Gastrocnemius medialis (tissue), 4 donors: ENCODE measurements at regions not wholly inside any gene's neighbourhood (a gene's known extent, or its start where the extent isn't known, plus 50 kb on each side); places are given as distances from the start of the nearest gene placed in this dataset.

ENCODE experiments used
- ATAC-seq, 2 donors: fragments of 150-250 bp; one replicate each; pipeline ENCODE4 v1.9.1; 2016
- DNase-seq, 2 donors: peaks; one replicate each; pipeline ENCODE4 v3.0.0-alpha.2; 2019
- H3K27ac ChIP-seq, 4 donors: fragments of 200-600 bp; sonication (generic); 1 replicate in 1 of 4; 2 replicates in 3 of 4; pipeline ENCODE4 v1.5.1; 2016 to 2018; ENCODE audit warnings: mild to moderate bottlenecking in 2 of 4, moderate library complexity in 1 of 4
- H3K27me3 ChIP-seq, 3 donors: fragments of 200-600 bp; sonication (generic) in 2 of 3; 1 replicate in 1 of 3; 2 replicates in 2 of 3; pipeline versions ENCODE4 v1.5.1 to v1.6.0; 2016 to 2019; ENCODE audit warnings: mild to moderate bottlenecking in 1 of 3, moderate library complexity in 1 of 3
- H3K36me3 ChIP-seq, 2 donors: fragments of 200-600 bp; sonication (generic) in 1 of 2; one replicate each; pipeline ENCODE4 v1.5.1; 2017 to 2018
- H3K4me1 ChIP-seq, 2 donors: fragments of 200-600 bp; sonication (generic) in 1 of 2; one replicate each; pipeline ENCODE4 v1.5.1; 2016 to 2017; ENCODE audit warnings: mild to moderate bottlenecking in 2 of 2
- H3K4me3 ChIP-seq, 4 donors: fragments of 200-600 bp; sonication (generic) in 3 of 4; 1 replicate in 1 of 4; 2 replicates in 3 of 4; pipeline ENCODE4 v1.5.1; 2016 to 2019; ENCODE audit warnings: mild to moderate bottlenecking in 2 of 4
- H3K9me3 ChIP-seq, 3 donors: fragments of 200-600 bp; sonication (generic) in 2 of 3; 1 replicate in 1 of 3; 2 replicates in 2 of 3; pipeline ENCODE4 v1.5.1; 2016 to 2019
- POLR2A ChIP-seq, 2 donors: fragments of 450-650 bp; IDR thresholded peaks; one replicate each; pipeline ENCODE4 v1.6.1; 2017; ENCODE audit warnings: antibody characterized with exemption in 2 of 2, mild to moderate bottlenecking in 2 of 2, moderate library complexity in 2 of 2
- in situ Hi-C, 4 donors: fragments of 200-750 bp; cut with MboI; loops; one replicate each; pipeline versions ENCODE4 v1.15.0 to v1.8.0; 2017; ENCODE audit warnings: low sequenced_read_pairs in 4 of 4
- intact Hi-C: fragments of 100-400 bp; cut with DNase I; formaldehyde crosslinking; loops from one replicate; pipeline ENCODE4 v1.15.1; 2023; ENCODE audit warnings: low total_unique reads
- TF ChIP-seq, protein P1 (sequence below), 5 experiments: fragments of 450-650 bp in 3 of 5; fragments of 200-600 bp in 2 of 5; sonication (generic) in 2 of 5; IDR thresholded peaks in 4 of 5; conservative IDR thresholded peaks in 1 of 5; 1 replicate in 4 of 5; 2 replicates in 1 of 5; pipeline ENCODE4 v1.5.1; 2016 to 2019; ENCODE audit warnings: antibody characterized with exemption in 5 of 5, mild to moderate bottlenecking in 3 of 5, moderate library complexity in 3 of 5

GRCh38 chr7:54153462-54153861, 388.7 kb upstream of the VSTM2A start:
- in situ Hi-C loops (no loop called here), intact Hi-C loops (no loop called here)

GRCh38 chr7:54159088-54159487, 383.1 kb upstream of the VSTM2A start:
- H3K27me3 ChIP-seq = no peaks in the 10 kb centered on the region
- intact Hi-C loops = no loop called here
- H3K4me3 ChIP-seq = no peak overlapping the region
- H3K9me3 ChIP-seq = no peaks in the 10 kb centered on the region
- ATAC-seq = no peak
- H3K36me3 ChIP-seq = no peaks in the 10 kb centered on the region
- no peak for DNase-seq
- TF ChIP-seq POLR2A (IDR thresholded peaks at IDR 0.05) = no peak
- TF ChIP-seq, protein P1, sequence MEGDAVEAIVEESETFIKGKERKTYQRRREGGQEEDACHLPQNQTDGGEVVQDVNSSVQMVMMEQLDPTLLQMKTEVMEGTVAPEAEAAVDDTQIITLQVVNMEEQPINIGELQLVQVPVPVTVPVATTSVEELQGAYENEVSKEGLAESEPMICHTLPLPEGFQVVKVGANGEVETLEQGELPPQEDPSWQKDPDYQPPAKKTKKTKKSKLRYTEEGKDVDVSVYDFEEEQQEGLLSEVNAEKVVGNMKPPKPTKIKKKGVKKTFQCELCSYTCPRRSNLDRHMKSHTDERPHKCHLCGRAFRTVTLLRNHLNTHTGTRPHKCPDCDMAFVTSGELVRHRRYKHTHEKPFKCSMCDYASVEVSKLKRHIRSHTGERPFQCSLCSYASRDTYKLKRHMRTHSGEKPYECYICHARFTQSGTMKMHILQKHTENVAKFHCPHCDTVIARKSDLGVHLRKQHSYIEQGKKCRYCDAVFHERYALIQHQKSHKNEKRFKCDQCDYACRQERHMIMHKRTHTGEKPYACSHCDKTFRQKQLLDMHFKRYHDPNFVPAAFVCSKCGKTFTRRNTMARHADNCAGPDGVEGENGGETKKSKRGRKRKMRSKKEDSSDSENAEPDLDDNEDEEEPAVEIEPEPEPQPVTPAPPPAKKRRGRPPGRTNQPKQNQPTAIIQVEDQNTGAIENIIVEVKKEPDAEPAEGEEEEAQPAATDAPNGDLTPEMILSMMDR (IDR thresholded peaks at IDR 0.05 in 4 of 5, conservative IDR thresholded peaks at IDR 0.05 in 1 of 5) = no peak
- H3K27ac ChIP-seq = no peak overlapping the region
- in situ Hi-C loops = no loop called here
- no peaks in the 10 kb centered on the region for H3K4me1 ChIP-seq

More at GRCh38 chr7:54153462-54153861, 388.7 kb upstream of the VSTM2A start:
- H3K4me1 ChIP-seq = no peaks in the 10 kb centered on the region
- ATAC-seq (no peak), DNase-seq (no peak)
- no peaks in the 10 kb centered on the region for H3K27me3 ChIP-seq
- no peaks in the 10 kb centered on the region for H3K9me3 ChIP-seq
- H3K27ac ChIP-seq = no peak overlapping the region
- H3K4me3 ChIP-seq = no peak overlapping the region
- TF ChIP-seq POLR2A (IDR thresholded peaks at IDR 0.05) = no peak
- TF ChIP-seq, protein P1 (IDR thresholded peaks at IDR 0.05 in 4 of 5, conservative IDR thresholded peaks at IDR 0.05 in 1 of 5) = no peak
- H3K36me3 ChIP-seq = no peaks in the 10 kb centered on the region

DNA sequence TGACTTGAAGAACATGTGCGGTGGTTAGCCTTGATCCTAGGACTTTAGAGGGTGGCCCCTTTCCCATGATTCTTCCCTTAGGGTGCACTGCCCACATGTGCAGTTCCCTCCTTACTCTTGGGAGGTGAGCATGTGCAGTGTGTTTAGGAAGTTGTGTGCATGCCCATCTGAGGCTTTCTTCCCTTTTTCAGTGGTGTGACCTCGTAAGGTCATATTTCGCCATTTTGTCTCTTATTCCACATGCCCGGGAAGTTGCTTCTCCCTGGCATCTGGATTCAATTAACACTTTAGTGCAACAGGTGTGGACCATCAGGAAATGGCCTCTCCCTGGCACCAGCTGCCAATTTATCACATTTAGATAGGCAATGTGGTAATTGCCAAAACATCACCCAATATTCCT, 380.6 kb upstream of the VSTM2A start:
- in situ Hi-C loops = no loop called here
- H3K4me3 ChIP-seq = no peak overlapping the region
- H3K36me3 ChIP-seq = no peaks in the 10 kb centered on the region
- H3K9me3 ChIP-seq = no peaks in the 10 kb centered on the region
- DNase-seq (no peak), ATAC-seq (no peak)
- no peak overlapping the region for H3K27ac ChIP-seq
- TF ChIP-seq, protein P1 (IDR thresholded peaks at IDR 0.05 in 4 of 5, conservative IDR thresholded peaks at IDR 0.05 in 1 of 5) = no peak
- TF ChIP-seq POLR2A (IDR thresholded peaks at IDR 0.05) = no peak
- no peaks in the 10 kb centered on the region for H3K4me1 ChIP-seq
- intact Hi-C loops = no loop called here
- H3K27me3 ChIP-seq = no peaks in the 10 kb centered on the region

- Histone ChIP-seq H3K4me3 (no peak overlapping the region), H3K36me3 (no peaks in the 10 kb centered on the region), H3K4me1 (no peaks in the 10 kb centered on the region), H3K27ac (no peak overlapping the region), H3K9me3 (no peaks in the 10 kb centered on the region), H3K27me3 (no peaks in the 10 kb centered on the region)
- ATAC-seq = no peak
- intact Hi-C loops (no loop called here), in situ Hi-C loops (no loop called here)
- TF ChIP-seq POLR2A (IDR thresholded peaks at IDR 0.05) = no peak
- TF ChIP-seq, protein P1 (IDR thresholded peaks at IDR 0.05 in 4 of 5, conservative IDR thresholded peaks at IDR 0.05 in 1 of 5) = no peak
- DNase-seq = no peak
Observed at GRCh38 chr7:54166419-54166818, 375.8 kb upstream of the VSTM2A start.

DNA sequence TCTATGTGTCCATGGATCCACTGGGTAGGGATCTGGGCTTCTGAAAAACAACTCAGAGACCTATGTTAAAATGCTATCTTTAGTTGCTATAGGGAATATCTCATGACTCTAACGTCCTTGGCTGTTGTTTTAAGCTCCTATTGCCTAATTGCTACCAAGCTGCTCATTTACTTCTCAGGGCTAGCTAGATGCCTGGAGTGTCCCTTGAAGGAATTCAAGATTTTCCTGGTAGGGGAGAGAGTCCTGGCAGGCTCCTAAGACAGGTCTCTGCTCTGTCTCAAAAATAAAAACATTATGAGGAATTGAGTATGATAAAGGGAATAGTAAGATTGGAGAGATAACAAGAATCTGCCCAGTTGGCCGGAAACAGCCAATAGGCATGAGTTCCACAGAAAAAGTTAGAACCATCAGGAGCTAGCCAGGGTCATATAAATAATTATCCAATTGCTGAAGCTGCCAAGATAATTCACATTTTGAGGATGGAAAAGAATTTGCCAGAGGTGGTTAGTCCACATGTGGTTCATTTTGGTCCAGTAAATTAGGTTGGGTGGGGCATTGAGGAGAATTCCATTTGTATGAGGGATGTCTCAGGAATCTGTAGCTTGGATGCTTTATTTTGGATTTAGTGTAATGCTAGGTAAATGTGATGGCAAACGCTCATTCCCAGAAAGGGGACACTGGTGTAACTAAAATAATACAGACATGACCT, 362.7 kb upstream of the VSTM2A start:
- in situ Hi-C loops (no loop called here), intact Hi-C loops (no loop called here)
- no peaks in the 10 kb centered on the region for H3K9me3 ChIP-seq
- no peaks in the 10 kb centered on the region for H3K36me3 ChIP-seq
- no peaks in the 10 kb centered on the region for H3K4me1 ChIP-seq
- DNase-seq (no peak), ATAC-seq (no peak)
- TF ChIP-seq POLR2A (IDR thresholded peaks at IDR 0.05) = no peak
- TF ChIP-seq, protein P1 (IDR thresholded peaks at IDR 0.05 in 4 of 5, conservative IDR thresholded peaks at IDR 0.05 in 1 of 5) = no peak
- no peaks in the 10 kb centered on the region for H3K27me3 ChIP-seq
- no peak overlapping the region for H3K4me3 ChIP-seq
- no peak overlapping the region for H3K27ac ChIP-seq
